PC-3 (cell line): ENCODE measurements at regions not wholly inside any gene's neighbourhood (a gene's known extent, or its start where the extent isn't known, plus 50 kb on each side); places are given as distances from the start of the nearest gene placed in this dataset.
A peak's percentile ranks its signal among the peaks of the same experiment; 100 is the strongest.

Experiments
- ATAC-seq: fragments of 200-7000 bp; cut with Tn5 transposase; 2 replicates; pipeline ENCODE4 v1.9.1; 2020; ENCODE audit warnings: mild to moderate bottlenecking, moderate library complexity
- BruUV-seq: library from RNA; stranded (reverse); fragments of 400-500 nt; replicated peaks from 2 replicates; lab custom pipeline; 2021; lab: Mats Ljungman, UMichigan
- CTCF ChIA-PET: fragments of 300-600 bp; sonication (Branson Sonifier 250); formaldehyde crosslinking; loops from one replicate; lab custom pipeline; 2022; ENCODE audit warnings: antibody characterized with exemption; lab: Charles Lee
- POLR2A ChIA-PET: fragments of 300-600 bp; sonication (Branson Sonifier 250); formaldehyde crosslinking; loops from one replicate; lab custom pipeline; 2022; ENCODE audit warnings: antibody characterized with exemption; ENCODE audit not compliant: unreplicated experiment; lab: Charles Lee
- DNase-seq: peaks from one replicate; pipeline ENCODE4 v3.0.0-alpha.2; 2015
- H2AFZ ChIP-seq: fragments of 300-600 bp; sonication (generic); 2 replicates; pipeline ENCODE4 v1.6.0; 2016; ENCODE audit warnings: antibody characterized with exemption, low read length
- H3F3A ChIP-seq: fragments of 300-600 bp; sonication (generic); one replicate; pipeline ENCODE4 v1.6.0; 2017; ENCODE audit warnings: antibody characterized with exemption, low read length, control low read depth, mild to moderate bottlenecking; ENCODE audit not compliant: unreplicated experiment
- H3K27ac ChIP-seq: fragments of 300-600 bp; sonication (generic); 2 replicates; pipeline ENCODE4 v1.5.1; 2016; ENCODE audit warnings: mild to moderate bottlenecking, low read length
- H3K27me3 ChIP-seq: fragments of 300-600 bp; sonication (generic); 2 replicates; pipeline ENCODE4 v1.6.1; 2016; ENCODE audit warnings: low read length, mixed read lengths
- H3K36me3 ChIP-seq: fragments of 300-600 bp; sonication (generic); 2 replicates; pipeline ENCODE4 v1.6.1; 2016; ENCODE audit warnings: low read depth, mixed run types, low read length, mixed read lengths
- H3K4me1 ChIP-seq: fragments of 300-600 bp; sonication (generic); 2 replicates; pipeline ENCODE4 v1.5.1; 2016; ENCODE audit warnings: low read length; ENCODE audit not compliant: insufficient read depth
- H3K4me2 ChIP-seq: fragments of 300-600 bp; sonication (generic); 2 replicates; pipeline ENCODE4 v1.6.0; 2016; ENCODE audit warnings: low read length
- H3K4me3 ChIP-seq: fragments of 300-600 bp; sonication (generic); 2 replicates; pipeline ENCODE4 v1.5.1; 2016; ENCODE audit warnings: mild to moderate bottlenecking, low read length, mixed read lengths
- H3K79me2 ChIP-seq: fragments of 300-600 bp; sonication (generic); 2 replicates; pipeline ENCODE4 v1.6.1; 2017; ENCODE audit warnings: low read length, mixed read lengths
- H3K9ac ChIP-seq: fragments of 300-600 bp; sonication (generic); 2 replicates; pipeline ENCODE4 v1.6.0; 2016; ENCODE audit warnings: mild to moderate bottlenecking, low read length
- H3K9me2 ChIP-seq: fragments of 300-600 bp; sonication (generic); replicated peaks from 2 replicates; pipeline ENCODE4 v1.6.1; 2016; ENCODE audit warnings: mixed run types, low read length, mixed read lengths
- H3K9me3 ChIP-seq: fragments of 300-600 bp; sonication (generic); 2 replicates; pipeline ENCODE4 v1.6.1; 2016; ENCODE audit warnings: low read length, mixed read lengths
- H4K20me1 ChIP-seq: fragments of 300-600 bp; sonication (generic); 2 replicates; pipeline ENCODE4 v1.6.1; 2016; ENCODE audit warnings: low read length, mixed read lengths
- CTCF ChIP-seq: fragments of 300-600 bp; sonication (generic); conservative IDR thresholded peaks from 2 replicates; pipeline ENCODE4 v1.5.1; 2017; ENCODE audit warnings: antibody characterized with exemption, low read depth, mild to moderate bottlenecking, low read length
- EZH2 ChIP-seq: fragments of 300-600 bp; sonication (generic); IDR thresholded peaks from one replicate; pipeline ENCODE4 v1.6.1; 2017; ENCODE audit warnings: antibody characterized with exemption, mild to moderate bottlenecking, low read length; ENCODE audit not compliant: unreplicated experiment
- EZH2phosphoT487 ChIP-seq: fragments of 300-600 bp; sonication (generic); IDR thresholded peaks from 2 replicates; pipeline ENCODE4 v1.6.1; 2018; ENCODE audit warnings: mild to moderate bottlenecking, antibody characterized with exemption, low read length, borderline replicate concordance
- intact Hi-C: fragments of 100-400 bp; cut with micrococcal nuclease; formaldehyde crosslinking; loops from 2 replicates; pipeline ENCODE4 v1.9.0; 2023

DNA sequence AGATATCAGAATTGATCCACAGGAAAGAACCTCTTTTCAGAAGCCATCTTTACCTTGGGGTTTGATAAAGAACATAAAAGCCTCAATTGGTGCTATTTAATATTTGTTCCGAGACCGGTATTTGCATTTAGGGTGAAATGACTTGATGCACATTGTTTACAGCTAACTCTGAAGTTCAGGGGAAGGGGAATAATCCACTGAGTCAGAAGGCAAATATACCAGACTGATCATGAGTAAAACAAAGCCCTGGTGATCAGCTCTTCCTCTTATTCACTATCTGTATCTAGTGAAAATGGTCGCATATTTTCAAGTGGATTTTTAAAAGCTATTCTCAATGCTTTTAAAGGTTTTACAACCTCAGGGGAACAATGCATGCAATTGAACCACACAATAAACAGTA is 53.0 kb upstream of the ATP8B1 start:
- Histone ChIP-seq H3K36me3 (no peaks in the 10 kb centered on the region), H3K4me1 (peaks cover 36% of the 10 kb centered on the region), H3K27me3 (no peaks in the 10 kb centered on the region), H3K4me3 (no peak overlapping the region), H3K79me2 (no peaks in the 10 kb centered on the region), H3K9me2 (no peaks in the 10 kb centered on the region), H4K20me1 (no peaks in the 10 kb centered on the region), H3F3A (no peaks in the 10 kb centered on the region), H3K27ac (no peak overlapping the region), H3K9me3 (no peaks in the 10 kb centered on the region), H3K9ac (no peak overlapping the region), H3K4me2 (peak overlapping the region; percentile 35), H2AFZ (0 out of 2 replicates have a peak overlapping the region, but pooled peaks have one; percentile 14)
- POLR2A ChIA-PET = interaction anchor here (0.7 kb wide), 1 partner anchor 11 kb away, joined by 5 read pairs; no protein-coding TSS in a partner anchor
- ATAC-seq (peak; percentile 54), DNase-seq (peak; percentile 52)
- CTCF ChIA-PET = no interaction called here
- TF ChIP-seq EZH2 = no peak
- TF ChIP-seq CTCF = no peak
- TF ChIP-seq EZH2phosphoT487 = no peak
- no TSS peak for BruUV-seq
- intact Hi-C loops = loop anchor here (5.0 kb wide), 1 partner anchor 49 kb away; no protein-coding TSS in a partner anchor

- no TSS peak for BruUV-seq
- H3K36me3 ChIP-seq = no peaks in the 10 kb centered on the region
- H3K9me3 ChIP-seq = no peaks in the 10 kb centered on the region
- ChIA-PET POLR2A (no interaction called here), CTCF (no interaction called here)
- no peak overlapping the region for H3K9ac ChIP-seq
- no peak overlapping the region for H3K4me2 ChIP-seq
- no peaks in the 10 kb centered on the region for H3K27me3 ChIP-seq
- H3K79me2 ChIP-seq = no peaks in the 10 kb centered on the region
- H3F3A ChIP-seq = no peaks in the 10 kb centered on the region
- no peak overlapping the region for H3K27ac ChIP-seq
- DNase-seq (no peak), ATAC-seq (no peak)
- peaks cover 36% of the 10 kb centered on the region for H3K4me1 ChIP-seq
- no peaks in the 10 kb centered on the region for H3K9me2 ChIP-seq
- no peak overlapping the region for H2AFZ ChIP-seq
- TF ChIP-seq EZH2phosphoT487 = no peak
- TF ChIP-seq CTCF = no peak
- no peak for TF ChIP-seq EZH2
- no peak overlapping the region for H3K4me3 ChIP-seq
- H4K20me1 ChIP-seq = no peaks in the 10 kb centered on the region
- intact Hi-C loops = loop anchor here (5.0 kb wide), 1 partner anchor 48 kb away; no protein-coding TSS in a partner anchor
Measured at GRCh38 chr18:57855551-57855950, 52.4 kb upstream of the ATP8B1 start.

DNA sequence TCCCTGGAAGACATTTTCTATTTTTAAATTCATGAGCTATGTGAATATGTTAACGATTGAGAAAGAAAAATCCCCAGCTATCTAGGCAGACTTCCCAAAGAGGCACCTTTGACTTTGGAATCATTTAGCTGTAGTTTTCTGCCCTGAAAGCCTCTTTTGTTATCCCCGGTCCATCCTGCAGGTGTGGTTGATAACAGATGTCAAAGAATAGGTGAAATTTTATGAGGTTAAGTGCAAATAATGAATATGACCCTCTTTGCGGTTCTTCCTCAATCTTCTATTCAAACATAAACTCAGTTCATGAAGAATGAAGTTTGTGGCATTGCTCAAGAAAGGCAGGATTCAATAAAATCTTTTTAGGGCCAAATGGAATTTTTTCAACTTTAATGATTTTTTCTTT is 51.6 kb upstream of the ATP8B1 start:
- Histone ChIP-seq H3K79me2 (no peaks in the 10 kb centered on the region), H3K9me2 (no peaks in the 10 kb centered on the region), H3K4me3 (no peak overlapping the region), H3K36me3 (no peaks in the 10 kb centered on the region), H3K9ac (no peak overlapping the region), H3K4me2 (no peak overlapping the region), H3K9me3 (no peaks in the 10 kb centered on the region), H4K20me1 (no peaks in the 10 kb centered on the region), H3K27me3 (no peaks in the 10 kb centered on the region), H3F3A (no peaks in the 10 kb centered on the region), H3K4me1 (peaks cover 36% of the 10 kb centered on the region), H2AFZ (no peak overlapping the region), H3K27ac (peak overlapping the region; percentile 30)
- peak; percentile 53 for ATAC-seq
- peak; percentile 71 for DNase-seq
- ChIA-PET CTCF (interaction anchor here (0.8 kb wide), 1 partner anchor 189 kb away, joined by 3 read pairs; the partner anchor contains the start of gene NEDD4L), POLR2A (interaction anchor here (0.6 kb wide), 1 partner anchor 109 kb away, joined by 3 read pairs; no protein-coding TSS in a partner anchor)
- no peak for TF ChIP-seq EZH2phosphoT487
- no peak for TF ChIP-seq EZH2
- no peak for TF ChIP-seq CTCF
- intact Hi-C loops = loop anchor here (5.0 kb wide), 1 partner anchor 47 kb away; no protein-coding TSS in a partner anchor
- no TSS peak for BruUV-seq
